ENCODE measurements at regions not wholly inside any gene's neighbourhood (a gene's known extent, or its start where the extent isn't known, plus 50 kb on each side); places are given as distances from the start of the nearest gene placed in this dataset.

DNA sequence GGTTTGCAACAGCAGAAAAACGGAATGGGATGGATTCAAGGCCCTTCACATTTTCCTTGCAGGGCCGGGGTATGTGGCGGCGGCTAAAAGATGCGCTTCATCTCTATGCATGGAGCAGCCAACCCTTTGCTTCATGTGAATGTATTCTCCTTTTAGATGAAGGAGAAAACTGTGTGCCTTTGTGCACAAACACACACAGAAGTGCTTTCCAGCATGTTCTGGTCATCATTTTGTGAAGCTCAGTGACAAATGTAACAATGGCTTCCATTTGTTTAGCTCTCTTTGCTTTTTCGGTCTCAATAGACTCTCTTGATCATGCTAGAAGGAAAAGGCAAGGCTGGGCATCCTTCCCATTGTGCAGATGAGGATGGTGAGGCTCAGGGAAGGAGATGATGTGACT is 161.7 kb upstream of the MKI67 start:
- H2AFZ ChIP-seq (ENCODE audit: low read depth, low read length), result no peak overlapping the region
- H3K9ac ChIP-seq (ENCODE audit: low read length), result no peak overlapping the region
- no peak for TF ChIP-seq RAD21 (conservative IDR thresholded peaks at IDR 0.05)
- TF ChIP-seq MXI1 (conservative IDR thresholded peaks at IDR 0.05; ENCODE audit: poor library complexity, severe bottlenecking), result no peak
- no peak overlapping the region for H3K27ac ChIP-seq (ENCODE audit: low read length)
- H4K20me1 ChIP-seq (ENCODE audit: insufficient read depth), result no peaks in the 10 kb centered on the region
- no peak overlapping the region for H3K4me3 ChIP-seq (ENCODE audit: low read length)
- H3K9me2 ChIP-seq (ENCODE audit: insufficient read depth, low read length), result no peaks in the 10 kb centered on the region
- no peaks in the 10 kb centered on the region for H3K36me3 ChIP-seq (ENCODE audit: insufficient read depth, low read length)
- H3K4me2 ChIP-seq (ENCODE audit: low read length), result no peak overlapping the region
- no peaks in the 10 kb centered on the region for H3F3A ChIP-seq (ENCODE audit: insufficient read depth, low read length, poor library complexity, severe bottlenecking)
- H3K27me3 ChIP-seq (ENCODE audit: insufficient read depth, low read depth, low read length), result peaks cover 54% of the 10 kb centered on the region
- peaks cover 13% of the 10 kb centered on the region for H3K9me3 ChIP-seq (ENCODE audit: low read length)
- H3K79me2 ChIP-seq (replicated peaks; ENCODE audit: insufficient read depth, low read length), result no peaks in the 10 kb centered on the region

DNA sequence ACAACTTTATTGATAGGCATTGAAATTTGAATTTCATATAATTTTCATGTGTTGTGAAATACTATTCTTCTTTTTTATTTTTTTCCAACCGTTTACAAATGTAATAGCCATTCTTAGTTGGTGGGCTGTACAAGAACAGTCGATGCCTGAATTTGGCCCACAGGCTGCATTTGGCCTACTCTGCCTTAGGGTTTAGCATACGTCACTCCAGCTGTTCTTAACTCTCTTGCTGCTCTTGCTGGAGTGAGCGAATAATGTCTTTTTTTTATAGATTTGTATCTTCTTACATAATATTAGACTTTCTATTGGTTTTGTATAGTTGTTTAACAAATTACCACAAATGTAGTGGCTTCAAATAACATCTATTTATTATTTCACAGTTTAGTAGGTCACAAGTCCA is 163.4 kb upstream of the MKI67 start:
- H3K4me3 ChIP-seq (ENCODE audit: low read length), result no peak overlapping the region
- peaks cover 50% of the 10 kb centered on the region for H3K27me3 ChIP-seq (ENCODE audit: insufficient read depth, low read depth, low read length)
- H3K79me2 ChIP-seq (replicated peaks; ENCODE audit: insufficient read depth, low read length), result no peaks in the 10 kb centered on the region
- H4K20me1 ChIP-seq (ENCODE audit: insufficient read depth), result no peaks in the 10 kb centered on the region
- no peak overlapping the region for H3K27ac ChIP-seq (ENCODE audit: low read length)
- TF ChIP-seq RAD21 (conservative IDR thresholded peaks at IDR 0.05) (no peak), EP300 (conservative IDR thresholded peaks at IDR 0.05; ENCODE audit: poor library complexity, severe bottlenecking) (no peak), TAF1 (IDR thresholded peaks at IDR 0.05; ENCODE audit: low read depth) (no peak), POLR2AphosphoS5 (IDR thresholded peaks at IDR 0.05) (no peak), MXI1 (conservative IDR thresholded peaks at IDR 0.05; ENCODE audit: poor library complexity, severe bottlenecking) (no peak), EZH2 (IDR thresholded peaks at IDR 0.05; ENCODE audit: borderline replicate concordance, insufficient read depth, low read length, poor library complexity, severe bottlenecking) (no peak), SMC3 (conservative IDR thresholded peaks at IDR 0.05; ENCODE audit: poor library complexity) (no peak)
- TF ChIP-seq, protein P1, sequence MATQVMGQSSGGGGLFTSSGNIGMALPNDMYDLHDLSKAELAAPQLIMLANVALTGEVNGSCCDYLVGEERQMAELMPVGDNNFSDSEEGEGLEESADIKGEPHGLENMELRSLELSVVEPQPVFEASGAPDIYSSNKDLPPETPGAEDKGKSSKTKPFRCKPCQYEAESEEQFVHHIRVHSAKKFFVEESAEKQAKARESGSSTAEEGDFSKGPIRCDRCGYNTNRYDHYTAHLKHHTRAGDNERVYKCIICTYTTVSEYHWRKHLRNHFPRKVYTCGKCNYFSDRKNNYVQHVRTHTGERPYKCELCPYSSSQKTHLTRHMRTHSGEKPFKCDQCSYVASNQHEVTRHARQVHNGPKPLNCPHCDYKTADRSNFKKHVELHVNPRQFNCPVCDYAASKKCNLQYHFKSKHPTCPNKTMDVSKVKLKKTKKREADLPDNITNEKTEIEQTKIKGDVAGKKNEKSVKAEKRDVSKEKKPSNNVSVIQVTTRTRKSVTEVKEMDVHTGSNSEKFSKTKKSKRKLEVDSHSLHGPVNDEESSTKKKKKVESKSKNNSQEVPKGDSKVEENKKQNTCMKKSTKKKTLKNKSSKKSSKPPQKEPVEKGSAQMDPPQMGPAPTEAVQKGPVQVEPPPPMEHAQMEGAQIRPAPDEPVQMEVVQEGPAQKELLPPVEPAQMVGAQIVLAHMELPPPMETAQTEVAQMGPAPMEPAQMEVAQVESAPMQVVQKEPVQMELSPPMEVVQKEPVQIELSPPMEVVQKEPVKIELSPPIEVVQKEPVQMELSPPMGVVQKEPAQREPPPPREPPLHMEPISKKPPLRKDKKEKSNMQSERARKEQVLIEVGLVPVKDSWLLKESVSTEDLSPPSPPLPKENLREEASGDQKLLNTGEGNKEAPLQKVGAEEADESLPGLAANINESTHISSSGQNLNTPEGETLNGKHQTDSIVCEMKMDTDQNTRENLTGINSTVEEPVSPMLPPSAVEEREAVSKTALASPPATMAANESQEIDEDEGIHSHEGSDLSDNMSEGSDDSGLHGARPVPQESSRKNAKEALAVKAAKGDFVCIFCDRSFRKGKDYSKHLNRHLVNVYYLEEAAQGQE (IDR thresholded peaks at IDR 0.05; ENCODE audit: borderline replicate concordance), result no peak
- TF ChIP-seq, protein P2, sequence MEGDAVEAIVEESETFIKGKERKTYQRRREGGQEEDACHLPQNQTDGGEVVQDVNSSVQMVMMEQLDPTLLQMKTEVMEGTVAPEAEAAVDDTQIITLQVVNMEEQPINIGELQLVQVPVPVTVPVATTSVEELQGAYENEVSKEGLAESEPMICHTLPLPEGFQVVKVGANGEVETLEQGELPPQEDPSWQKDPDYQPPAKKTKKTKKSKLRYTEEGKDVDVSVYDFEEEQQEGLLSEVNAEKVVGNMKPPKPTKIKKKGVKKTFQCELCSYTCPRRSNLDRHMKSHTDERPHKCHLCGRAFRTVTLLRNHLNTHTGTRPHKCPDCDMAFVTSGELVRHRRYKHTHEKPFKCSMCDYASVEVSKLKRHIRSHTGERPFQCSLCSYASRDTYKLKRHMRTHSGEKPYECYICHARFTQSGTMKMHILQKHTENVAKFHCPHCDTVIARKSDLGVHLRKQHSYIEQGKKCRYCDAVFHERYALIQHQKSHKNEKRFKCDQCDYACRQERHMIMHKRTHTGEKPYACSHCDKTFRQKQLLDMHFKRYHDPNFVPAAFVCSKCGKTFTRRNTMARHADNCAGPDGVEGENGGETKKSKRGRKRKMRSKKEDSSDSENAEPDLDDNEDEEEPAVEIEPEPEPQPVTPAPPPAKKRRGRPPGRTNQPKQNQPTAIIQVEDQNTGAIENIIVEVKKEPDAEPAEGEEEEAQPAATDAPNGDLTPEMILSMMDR (IDR thresholded peaks at IDR 0.05; ENCODE audit: poor library complexity, severe bottlenecking), result no peak
- no peak overlapping the region for H2AFZ ChIP-seq (ENCODE audit: low read depth, low read length)
- H3K36me3 ChIP-seq (ENCODE audit: insufficient read depth, low read length), result no peaks in the 10 kb centered on the region
- H3K4me2 ChIP-seq (ENCODE audit: low read length), result no peak overlapping the region
- peaks cover 13% of the 10 kb centered on the region for H3K9me3 ChIP-seq (ENCODE audit: low read length)
- no peak overlapping the region for H3K9ac ChIP-seq (ENCODE audit: low read length)
- no peaks in the 10 kb centered on the region for H3F3A ChIP-seq (ENCODE audit: insufficient read depth, low read length, poor library complexity, severe bottlenecking)
- H3K9me2 ChIP-seq (ENCODE audit: insufficient read depth, low read length), result no peaks in the 10 kb centered on the region

DNA sequence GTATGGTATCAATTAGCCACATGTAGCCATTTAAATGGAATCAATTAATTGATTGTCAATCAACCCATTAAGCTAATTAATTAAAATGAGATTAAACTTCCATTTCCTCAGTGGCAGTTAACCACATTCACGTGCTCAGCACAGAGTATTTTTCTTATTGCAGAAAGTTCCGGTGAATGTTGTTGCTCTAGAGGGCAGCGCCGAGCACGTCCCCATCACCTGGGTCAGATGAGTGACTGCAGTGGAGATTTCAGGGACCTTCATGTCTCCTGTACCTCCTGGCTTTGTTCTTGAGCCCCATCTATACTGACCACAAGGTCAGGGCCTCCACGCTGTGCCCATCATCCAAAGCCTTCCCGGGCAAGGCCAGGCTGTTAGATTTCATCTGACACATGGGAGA is 168.8 kb upstream of the MKI67 start:
- Histone ChIP-seq H3K27me3 (ENCODE audit: insufficient read depth, low read depth, low read length) (no peaks in the 10 kb centered on the region), H3K36me3 (ENCODE audit: insufficient read depth, low read length) (no peaks in the 10 kb centered on the region), H3F3A (ENCODE audit: insufficient read depth, low read length, poor library complexity, severe bottlenecking) (no peaks in the 10 kb centered on the region), H3K79me2 (replicated peaks; ENCODE audit: insufficient read depth, low read length) (no peaks in the 10 kb centered on the region), H4K20me1 (ENCODE audit: insufficient read depth) (no peaks in the 10 kb centered on the region), H3K9me3 (ENCODE audit: low read length) (peaks cover 11% of the 10 kb centered on the region), H3K4me2 (ENCODE audit: low read length) (no peak overlapping the region), H3K4me3 (ENCODE audit: low read length) (no peak overlapping the region), H2AFZ (ENCODE audit: low read depth, low read length) (no peak overlapping the region), H3K9me2 (ENCODE audit: insufficient read depth, low read length) (no peaks in the 10 kb centered on the region), H3K27ac (ENCODE audit: low read length) (no peak overlapping the region), H3K9ac (ENCODE audit: low read length) (no peak overlapping the region)
- TF ChIP-seq TAF1 (IDR thresholded peaks at IDR 0.05; ENCODE audit: low read depth) (no peak), POLR2AphosphoS5 (IDR thresholded peaks at IDR 0.05) (no peak), MXI1 (conservative IDR thresholded peaks at IDR 0.05; ENCODE audit: poor library complexity, severe bottlenecking) (no peak), RAD21 (conservative IDR thresholded peaks at IDR 0.05) (no peak), EZH2 (IDR thresholded peaks at IDR 0.05; ENCODE audit: borderline replicate concordance, insufficient read depth, low read length, poor library complexity, severe bottlenecking) (no peak), SMC3 (conservative IDR thresholded peaks at IDR 0.05; ENCODE audit: poor library complexity) (no peak), EP300 (conservative IDR thresholded peaks at IDR 0.05; ENCODE audit: poor library complexity, severe bottlenecking) (no peak)
- TF ChIP-seq, protein P2 (IDR thresholded peaks at IDR 0.05; ENCODE audit: poor library complexity, severe bottlenecking), result no peak
- TF ChIP-seq, protein P1 (IDR thresholded peaks at IDR 0.05; ENCODE audit: borderline replicate concordance), result no peak
